ENCODE measurements at regions not wholly inside any gene's neighbourhood (a gene's known extent, or its start where the extent isn't known, plus 50 kb on each side); places are given as distances from the start of the nearest gene placed in this dataset.

DNA sequence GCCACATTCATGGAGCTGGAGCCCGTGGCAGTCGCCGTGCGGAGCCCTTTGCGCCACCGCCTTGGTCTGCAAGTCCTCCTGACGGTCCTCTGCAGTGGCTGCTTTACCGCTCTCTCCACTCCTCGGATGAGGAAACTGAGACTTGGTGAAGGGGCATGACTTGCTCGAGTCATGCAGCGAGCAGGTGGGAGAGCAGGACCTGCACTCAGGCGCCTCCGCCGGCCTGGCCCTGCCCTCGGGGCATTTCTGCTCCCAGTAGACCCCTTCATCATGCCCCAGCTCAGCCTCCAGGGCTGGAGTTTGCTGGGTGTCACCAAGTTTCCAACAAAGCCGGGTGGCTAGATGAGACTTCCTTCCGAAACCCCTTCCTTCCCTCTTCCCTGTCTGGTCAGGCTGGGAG is 100.0 kb upstream of the TARDBP start:
- peaks cover 98% of the 10 kb centered on the region for H3K27me3 ChIP-seq (ENCODE audit: insufficient read depth, low read depth)
- TF ChIP-seq, protein P1, sequence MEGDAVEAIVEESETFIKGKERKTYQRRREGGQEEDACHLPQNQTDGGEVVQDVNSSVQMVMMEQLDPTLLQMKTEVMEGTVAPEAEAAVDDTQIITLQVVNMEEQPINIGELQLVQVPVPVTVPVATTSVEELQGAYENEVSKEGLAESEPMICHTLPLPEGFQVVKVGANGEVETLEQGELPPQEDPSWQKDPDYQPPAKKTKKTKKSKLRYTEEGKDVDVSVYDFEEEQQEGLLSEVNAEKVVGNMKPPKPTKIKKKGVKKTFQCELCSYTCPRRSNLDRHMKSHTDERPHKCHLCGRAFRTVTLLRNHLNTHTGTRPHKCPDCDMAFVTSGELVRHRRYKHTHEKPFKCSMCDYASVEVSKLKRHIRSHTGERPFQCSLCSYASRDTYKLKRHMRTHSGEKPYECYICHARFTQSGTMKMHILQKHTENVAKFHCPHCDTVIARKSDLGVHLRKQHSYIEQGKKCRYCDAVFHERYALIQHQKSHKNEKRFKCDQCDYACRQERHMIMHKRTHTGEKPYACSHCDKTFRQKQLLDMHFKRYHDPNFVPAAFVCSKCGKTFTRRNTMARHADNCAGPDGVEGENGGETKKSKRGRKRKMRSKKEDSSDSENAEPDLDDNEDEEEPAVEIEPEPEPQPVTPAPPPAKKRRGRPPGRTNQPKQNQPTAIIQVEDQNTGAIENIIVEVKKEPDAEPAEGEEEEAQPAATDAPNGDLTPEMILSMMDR (conservative IDR thresholded peaks at IDR 0.05; ENCODE audit: low read depth, low read length), result no peak
- no peak overlapping the region for H2AFZ ChIP-seq (ENCODE audit: low read depth)
- H3K27ac ChIP-seq, result no peak overlapping the region
- no peaks in the 10 kb centered on the region for H3K79me2 ChIP-seq (ENCODE audit: insufficient read depth, low read depth)
- no peak overlapping the region for H3K4me3 ChIP-seq (IDR thresholded peaks at IDR 0.05; ENCODE audit: insufficient read depth, low read depth, low read length)
- no peak overlapping the region for H3K4me2 ChIP-seq
- H4K20me1 ChIP-seq (ENCODE audit: insufficient read depth), result no peaks in the 10 kb centered on the region
- no peaks in the 10 kb centered on the region for H3K36me3 ChIP-seq (ENCODE audit: insufficient read depth)
- no peak overlapping the region for H3K9ac ChIP-seq
- H3K4me1 ChIP-seq (ENCODE audit: low read depth, poor library complexity, severe bottlenecking), result no peaks in the 10 kb centered on the region

DNA sequence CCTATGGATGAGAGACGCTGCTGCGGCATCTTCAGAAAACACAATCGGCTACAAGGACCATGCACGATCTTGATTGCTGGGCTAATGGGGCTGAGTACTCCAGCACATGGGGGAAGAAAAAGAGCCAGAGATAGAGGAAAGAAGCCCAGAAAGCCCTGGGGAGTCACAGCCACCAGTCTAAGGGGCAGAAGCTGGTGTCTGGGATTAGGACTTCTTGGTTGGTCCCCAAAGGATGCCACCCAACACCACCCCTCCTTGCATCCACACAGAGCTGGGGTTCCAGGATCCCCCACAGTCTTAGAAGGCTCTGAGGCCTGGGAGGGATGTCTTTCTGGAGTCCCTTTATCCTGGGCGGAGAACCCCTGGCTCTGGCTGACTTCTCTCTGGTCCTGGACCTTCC is 98.4 kb upstream of the TARDBP start:
- TF ChIP-seq, protein P1 (conservative IDR thresholded peaks at IDR 0.05; ENCODE audit: low read depth, low read length), result no peak
- Histone ChIP-seq H3K4me2 (no peak overlapping the region), H3K27me3 (ENCODE audit: insufficient read depth, low read depth) (peaks cover 97% of the 10 kb centered on the region)

DNA sequence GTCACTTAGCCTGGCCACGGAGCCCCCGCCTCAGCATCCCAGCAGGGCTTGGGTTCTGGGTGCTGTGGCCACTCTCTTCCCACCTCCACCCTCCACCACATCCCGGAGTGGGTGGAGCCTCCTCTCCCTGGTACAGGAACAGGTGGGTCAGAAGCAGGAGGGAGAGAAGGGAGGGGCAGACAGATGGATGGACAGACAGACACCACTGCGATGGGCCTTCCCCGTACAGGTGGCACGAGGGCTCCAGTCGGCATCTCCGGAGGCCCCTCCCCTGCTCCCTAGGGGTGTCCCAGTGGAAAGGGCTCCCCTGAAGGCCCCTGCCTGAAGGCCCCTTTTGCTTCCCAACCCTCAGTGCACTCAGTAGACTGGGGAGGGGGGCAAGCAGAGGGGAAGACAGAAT is 96.9 kb upstream of the TARDBP start:
- H2AFZ ChIP-seq (ENCODE audit: low read depth), result no peak overlapping the region
- no peaks in the 10 kb centered on the region for H4K20me1 ChIP-seq (ENCODE audit: insufficient read depth)
- H3K79me2 ChIP-seq (ENCODE audit: insufficient read depth, low read depth), result no peaks in the 10 kb centered on the region
- no peaks in the 10 kb centered on the region for H3K36me3 ChIP-seq (ENCODE audit: insufficient read depth)
- H3K9ac ChIP-seq, result no peak overlapping the region
- TF ChIP-seq, protein P1 (conservative IDR thresholded peaks at IDR 0.05; ENCODE audit: low read depth, low read length), result no peak
- no peak overlapping the region for H3K4me3 ChIP-seq (IDR thresholded peaks at IDR 0.05; ENCODE audit: insufficient read depth, low read depth, low read length)
- no peak overlapping the region for H3K4me2 ChIP-seq
- H3K4me1 ChIP-seq (ENCODE audit: low read depth, poor library complexity, severe bottlenecking), result no peaks in the 10 kb centered on the region
- peaks cover 94% of the 10 kb centered on the region for H3K27me3 ChIP-seq (ENCODE audit: insufficient read depth, low read depth)
- H3K27ac ChIP-seq, result no peak overlapping the region

More for the DNA sequence above, 98.4 kb upstream of the TARDBP start:
- no peak overlapping the region for H2AFZ ChIP-seq (ENCODE audit: low read depth)
- no peak overlapping the region for H3K4me3 ChIP-seq (IDR thresholded peaks at IDR 0.05; ENCODE audit: insufficient read depth, low read depth, low read length)
- H3K36me3 ChIP-seq (ENCODE audit: insufficient read depth), result no peaks in the 10 kb centered on the region
- H3K79me2 ChIP-seq (ENCODE audit: insufficient read depth, low read depth), result no peaks in the 10 kb centered on the region
- no peaks in the 10 kb centered on the region for H3K4me1 ChIP-seq (ENCODE audit: low read depth, poor library complexity, severe bottlenecking)
- no peak overlapping the region for H3K27ac ChIP-seq
- no peaks in the 10 kb centered on the region for H4K20me1 ChIP-seq (ENCODE audit: insufficient read depth)
- no peak overlapping the region for H3K9ac ChIP-seq

DNA sequence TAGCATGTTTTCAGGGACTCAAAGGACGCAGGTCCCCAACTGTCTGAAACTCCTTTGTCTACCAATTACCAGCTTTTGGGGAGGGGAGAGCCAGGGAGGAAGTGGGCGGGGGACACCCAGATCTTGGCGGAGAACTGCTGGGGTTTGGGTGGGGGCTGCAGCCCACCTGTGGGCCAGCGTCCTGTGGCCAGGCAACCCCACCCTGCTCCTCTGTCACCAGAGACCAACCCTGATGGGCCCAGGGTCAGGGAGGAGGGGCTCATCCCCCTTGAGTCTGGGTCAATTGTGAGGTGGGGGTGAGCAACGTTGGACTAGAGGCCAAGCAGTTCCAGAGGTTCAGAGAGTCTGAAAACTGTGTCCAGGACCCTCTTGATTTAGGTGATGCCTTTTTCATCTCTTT is 96.1 kb upstream of the TARDBP start:
- Histone ChIP-seq H3K27me3 (ENCODE audit: insufficient read depth, low read depth) (peaks cover 94% of the 10 kb centered on the region), H2AFZ (ENCODE audit: low read depth) (no peak overlapping the region), H3K4me3 (IDR thresholded peaks at IDR 0.05; ENCODE audit: insufficient read depth, low read depth, low read length) (no peak overlapping the region), H3K4me1 (ENCODE audit: low read depth, poor library complexity, severe bottlenecking) (no peaks in the 10 kb centered on the region), H4K20me1 (ENCODE audit: insufficient read depth) (no peaks in the 10 kb centered on the region), H3K27ac (no peak overlapping the region), H3K79me2 (ENCODE audit: insufficient read depth, low read depth) (no peaks in the 10 kb centered on the region), H3K9ac (no peak overlapping the region), H3K36me3 (ENCODE audit: insufficient read depth) (no peaks in the 10 kb centered on the region), H3K4me2 (no peak overlapping the region)
- TF ChIP-seq, protein P1 (conservative IDR thresholded peaks at IDR 0.05; ENCODE audit: low read depth, low read length), result no peak

All from KMS-11 (cell line).